ENCODE measurements at regions not wholly inside any gene's neighbourhood (a gene's known extent, or its start where the extent isn't known, plus 50 kb on each side); places are given as distances from the start of the nearest gene placed in this dataset.

GRCh38 chr21:25002676-25003075, 604.6 kb downstream of the MRPL39 start:
- DNase-seq (ENCODE audit: low read depth, low spot score): no peak
- no peak overlapping the region for H3K4me2 ChIP-seq (ENCODE audit: insufficient read depth, low read length)
- H2AFZ ChIP-seq (ENCODE audit: low read depth, low read length): no peak overlapping the region
- no peaks in the 10 kb centered on the region for H4K20me1 ChIP-seq (replicated peaks; ENCODE audit: control insufficient read depth, extremely low read depth, insufficient read depth, low read length)
- no peaks in the 10 kb centered on the region for H3K9me3 ChIP-seq (replicated peaks; ENCODE audit: control insufficient read depth, insufficient read depth, low read length)
- intact Hi-C loops (cut with micrococcal nuclease) (no loop called here), dilution Hi-C loops (cut with MboI; ENCODE audit: extremely low pct_ligation_motif_present, low sequenced_read_pairs) (no loop called here)
- H3K27ac ChIP-seq (ENCODE audit: insufficient read depth, low read depth, low read length): no peak overlapping the region
- no peak for FAIRE-seq
- no peak overlapping the region for H3K4me3 ChIP-seq (replicated peaks in 1 of 3; ENCODE audit: insufficient read depth in 1 of 3, low read depth in 1 of 3, low read length in 3 of 3)
- no peaks in the 10 kb centered on the region for H3K79me2 ChIP-seq (ENCODE audit: control insufficient read depth, insufficient read depth, low read length)
- ChIA-PET CTCF (no interaction called here), POLR2A (no interaction called here)
- no peaks in the 10 kb centered on the region for H3K9me1 ChIP-seq (replicated peaks; ENCODE audit: control insufficient read depth, extremely low read depth, insufficient read depth, low read length)
- H3K27me3 ChIP-seq (ENCODE audit: control insufficient read depth in 2 of 2, insufficient read depth in 2 of 2, low read length in 2 of 2): no peaks in the 10 kb centered on the region
- TF ChIP-seq GATA2 (IDR thresholded peaks at IDR 0.05; ENCODE audit: insufficient read depth, insufficient read length, low read depth, low read length): no peak
- no peak for TF ChIP-seq MAX (IDR thresholded peaks at IDR 0.05; ENCODE audit: insufficient read depth, insufficient read length)
- no peak for TF ChIP-seq POLR2A (IDR thresholded peaks at IDR 0.05; ENCODE audit: low read depth, low read length)
- no peak for TF ChIP-seq JUN (IDR thresholded peaks at IDR 0.05; ENCODE audit: borderline replicate concordance, insufficient read depth, insufficient read length, low read depth)
- no peak for TF ChIP-seq EZH2 (IDR thresholded peaks at IDR 0.05; ENCODE audit: borderline replicate concordance, low read depth, low read length, severe bottlenecking)
- no peak for TF ChIP-seq MYC (IDR thresholded peaks at IDR 0.05; ENCODE audit: low read depth, low read length)
- no peak for TF ChIP-seq FOS (IDR thresholded peaks at IDR 0.05; ENCODE audit: borderline replicate concordance, insufficient read depth, low read length)
- no peak for TF ChIP-seq POLR2AphosphoS5 (IDR thresholded peaks at IDR 0.05; ENCODE audit: insufficient read depth, low read depth, low read length)
- no peak for TF ChIP-seq CTCF (IDR thresholded peaks at IDR 0.05; ENCODE audit: extremely low read depth in 1 of 2, insufficient read depth in 1 of 2, low read depth in 1 of 2, low read length in 2 of 2)
- BruUV-seq (replicated peaks): no TSS peak
- no peak overlapping the region for H3K9ac ChIP-seq (replicated peaks; ENCODE audit: extremely low read depth, insufficient read depth, low read length)
- no peaks in the 10 kb centered on the region for H3K4me1 ChIP-seq (ENCODE audit: control insufficient read depth, extremely low read depth, insufficient read depth, low read length)
- H3K36me3 ChIP-seq (ENCODE audit: control insufficient read depth in 2 of 2, extremely low read depth in 1 of 2, insufficient read depth in 2 of 2, low read length in 2 of 2): no peaks in the 10 kb centered on the region

Measured in endothelial cell of umbilical vein (primary cell).